C4-2B (cell line): ENCODE measurements at regions not wholly inside any gene's neighbourhood (a gene's known extent, or its start where the extent isn't known, plus 50 kb on each side); places are given as distances from the start of the nearest gene placed in this dataset.

Experiments
- CTCF ChIP-seq: fragments of 450-650 bp; conservative IDR thresholded peaks from 2 replicates; pipeline ENCODE4 v1.5.1; 2017; ENCODE audit warnings: mild to moderate bottlenecking
- ZFX ChIP-seq: fragments of 450-650 bp; IDR thresholded peaks from 2 replicates; pipeline ENCODE4 v1.6.1; 2017

GRCh38 chr4:126486377-126486776 lies 1146.4 kb upstream of the INTU start:
- no peak for TF ChIP-seq CTCF
- no peak for TF ChIP-seq ZFX
